GM12875 (cell line): ENCODE measurements at regions not wholly inside any gene's neighbourhood (a gene's known extent, or its start where the extent isn't known, plus 50 kb on each side); places are given as distances from the start of the nearest gene placed in this dataset.

ENCODE experiments used
- H3K4me3 ChIP-seq: one replicate; pipeline ENCODE4 v1.5.1; 2011; ENCODE audit warnings: low read depth, low read length, control low read depth
- TF ChIP-seq, protein P1 (sequence below): IDR thresholded peaks from 2 replicates; pipeline ENCODE4 v1.5.1; 2011; ENCODE audit warnings: low read depth, mild to moderate bottlenecking, control low read depth, inconsistent platforms, low read length, moderate library complexity, borderline replicate concordance; ENCODE audit not compliant: insufficient read depth

DNA sequence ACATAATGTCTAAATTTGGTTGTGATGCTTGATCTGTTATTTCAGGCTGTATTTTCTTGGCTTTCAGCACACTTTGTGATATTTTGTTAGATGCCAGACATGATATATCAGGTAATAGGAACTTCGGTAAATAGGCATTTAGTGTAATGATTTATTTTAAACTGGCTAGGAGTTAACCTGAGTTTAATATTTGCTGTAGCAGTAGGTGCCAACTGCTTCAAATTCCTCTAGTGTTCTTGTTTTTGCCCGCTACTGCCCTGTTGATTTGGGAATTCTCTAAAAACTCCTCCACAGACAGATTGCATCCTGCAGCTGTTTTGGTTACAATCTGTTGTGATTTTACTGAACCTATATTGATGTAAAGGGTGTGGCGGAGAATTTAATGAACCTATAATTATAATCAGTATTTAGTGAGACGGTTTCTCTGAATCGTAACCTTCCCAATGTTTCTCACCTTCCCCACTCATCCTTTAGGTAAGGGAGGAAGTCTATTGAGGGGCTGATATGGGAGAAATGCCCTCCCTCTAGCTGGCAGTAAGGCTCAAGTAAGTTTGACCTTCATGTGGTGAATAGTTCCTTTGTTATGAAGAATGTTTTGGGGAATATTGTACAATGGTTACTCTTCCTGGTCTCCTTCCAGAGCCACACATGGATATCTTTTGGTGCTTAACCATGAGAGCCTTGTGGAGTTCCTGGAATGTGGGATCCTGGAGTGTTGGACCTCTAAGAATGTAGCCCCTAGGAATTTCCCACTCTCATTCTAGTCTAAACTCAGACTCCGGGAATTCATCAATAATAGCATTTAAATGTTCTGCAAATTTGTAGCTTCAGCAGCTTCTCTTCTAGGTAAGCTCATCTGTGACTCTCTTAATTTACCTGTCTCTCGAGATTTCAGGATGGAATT, 634.1 kb downstream of the FSCB start:
- no peak overlapping the region for H3K4me3 ChIP-seq
- TF ChIP-seq, protein P1, sequence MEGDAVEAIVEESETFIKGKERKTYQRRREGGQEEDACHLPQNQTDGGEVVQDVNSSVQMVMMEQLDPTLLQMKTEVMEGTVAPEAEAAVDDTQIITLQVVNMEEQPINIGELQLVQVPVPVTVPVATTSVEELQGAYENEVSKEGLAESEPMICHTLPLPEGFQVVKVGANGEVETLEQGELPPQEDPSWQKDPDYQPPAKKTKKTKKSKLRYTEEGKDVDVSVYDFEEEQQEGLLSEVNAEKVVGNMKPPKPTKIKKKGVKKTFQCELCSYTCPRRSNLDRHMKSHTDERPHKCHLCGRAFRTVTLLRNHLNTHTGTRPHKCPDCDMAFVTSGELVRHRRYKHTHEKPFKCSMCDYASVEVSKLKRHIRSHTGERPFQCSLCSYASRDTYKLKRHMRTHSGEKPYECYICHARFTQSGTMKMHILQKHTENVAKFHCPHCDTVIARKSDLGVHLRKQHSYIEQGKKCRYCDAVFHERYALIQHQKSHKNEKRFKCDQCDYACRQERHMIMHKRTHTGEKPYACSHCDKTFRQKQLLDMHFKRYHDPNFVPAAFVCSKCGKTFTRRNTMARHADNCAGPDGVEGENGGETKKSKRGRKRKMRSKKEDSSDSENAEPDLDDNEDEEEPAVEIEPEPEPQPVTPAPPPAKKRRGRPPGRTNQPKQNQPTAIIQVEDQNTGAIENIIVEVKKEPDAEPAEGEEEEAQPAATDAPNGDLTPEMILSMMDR = no peak

DNA sequence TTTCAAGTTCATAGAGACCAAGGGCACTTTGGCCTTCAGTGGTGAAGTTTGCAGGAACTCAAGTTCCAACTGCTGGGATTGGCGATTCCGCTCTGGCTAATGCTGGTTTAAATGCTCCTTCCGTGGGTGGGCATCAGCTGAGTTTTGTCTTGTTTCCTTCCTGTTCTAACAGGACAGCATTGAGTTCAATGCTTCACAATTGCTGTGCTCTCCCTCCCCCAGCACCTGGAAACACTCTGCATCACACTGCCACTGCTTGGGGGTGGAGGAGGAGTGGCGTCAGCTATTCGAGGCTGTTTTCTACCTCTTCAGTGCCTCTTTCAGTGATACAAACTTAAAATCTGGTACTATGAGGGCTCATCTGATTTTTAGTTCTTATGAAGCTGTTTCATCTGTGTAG, 634.9 kb downstream of the FSCB start:
- no peak overlapping the region for H3K4me3 ChIP-seq
- TF ChIP-seq, protein P1 = no peak

- TF ChIP-seq, protein P1 = no peak
- H3K4me3 ChIP-seq = no peak overlapping the region
Observed at GRCh38 chr14:43858981-43859380, 648.1 kb downstream of the FSCB start.

- no peak overlapping the region for H3K4me3 ChIP-seq
- TF ChIP-seq, protein P1 = no peak
Observed at GRCh38 chr14:43855556-43855955, 651.5 kb downstream of the FSCB start.

DNA sequence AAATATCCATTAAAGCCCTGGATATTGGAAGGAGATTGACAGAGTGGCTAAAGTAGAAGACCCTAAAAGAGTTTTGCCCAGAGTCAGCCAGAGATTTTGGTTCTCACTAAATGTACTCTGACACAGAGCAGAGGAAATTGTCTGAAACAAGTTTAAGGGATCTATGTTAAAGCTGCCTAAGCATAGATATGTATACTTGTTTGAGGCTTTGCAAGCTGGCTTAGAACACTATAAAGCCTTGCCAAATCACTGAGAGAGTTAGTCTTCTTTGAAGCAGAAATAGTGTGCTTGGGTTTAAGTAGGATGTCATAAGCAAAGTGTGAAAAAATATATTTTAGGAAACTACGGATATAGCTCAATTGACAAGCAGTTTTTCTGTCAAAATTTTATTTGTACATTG, 653.5 kb downstream of the FSCB start:
- TF ChIP-seq, protein P1 = no peak

DNA sequence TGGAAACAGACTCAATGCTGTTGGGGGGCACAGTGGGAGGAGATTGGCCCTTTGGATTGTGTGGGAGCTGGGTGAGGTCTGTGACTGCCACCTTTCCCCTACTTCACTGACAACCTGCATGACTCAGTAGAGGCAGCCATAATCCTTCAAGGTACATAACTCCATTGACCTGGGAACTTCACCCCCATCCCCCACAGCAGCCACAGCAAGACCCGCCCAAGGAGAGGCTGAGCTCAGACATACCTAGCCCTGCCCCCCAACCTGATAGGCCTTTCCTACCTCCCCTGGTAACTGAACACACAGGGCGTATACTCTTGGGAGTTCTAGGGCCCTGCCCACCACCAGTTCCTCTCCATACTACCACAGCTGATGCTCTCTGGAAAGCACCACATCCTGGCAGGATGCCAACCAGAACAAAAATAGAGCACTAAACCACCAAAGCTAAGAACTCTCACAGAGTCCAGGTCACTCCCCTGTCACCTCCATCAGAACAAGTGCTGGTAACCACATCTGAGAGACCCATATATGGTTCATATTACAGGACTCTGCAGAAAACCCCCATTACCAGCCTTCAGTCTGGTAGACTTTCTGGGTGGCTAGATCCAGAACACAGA, 703.9 kb downstream of the FSCB start:
- H3K4me3 ChIP-seq = no peak overlapping the region
- TF ChIP-seq, protein P1 = no peak

More for the DNA sequence above, 653.5 kb downstream of the FSCB start:
- no peak overlapping the region for H3K4me3 ChIP-seq
